ENCODE measurements at regions not wholly inside any gene's neighbourhood (a gene's known extent, or its start where the extent isn't known, plus 50 kb on each side); places are given as distances from the start of the nearest gene placed in this dataset.

GRCh38 chr2:42855221-42855970, 63.0 kb upstream of the HAAO start:
- Histone ChIP-seq H3K9ac (ENCODE audit: low read depth in 1 of 2, low read length in 2 of 2) (no peak overlapping the region), H3K9me3 (ENCODE audit: control insufficient read depth in 1 of 2, low read length in 2 of 2) (peaks cover 0 to 3% of the 10 kb centered on the region in 2 donors), H3K27ac (ENCODE audit: low read depth, low read length) (no peak overlapping the region), H3K4me3 (ENCODE audit: low read depth in 1 of 2, low read length in 2 of 2) (no peak overlapping the region), H3K27me3 (ENCODE audit: control insufficient read depth in 1 of 2, insufficient read depth in 2 of 2, low read length in 2 of 2) (no peaks in the 10 kb centered on the region), H3K4me1 (ENCODE audit: control insufficient read depth in 1 of 2, insufficient read depth in 2 of 2, low read length in 2 of 2) (peaks cover 8 to 10% of the 10 kb centered on the region in 2 donors), H3K36me3 (ENCODE audit: control insufficient read depth in 1 of 2, insufficient read depth in 2 of 2, low read length in 2 of 2) (no peaks in the 10 kb centered on the region)

GRCh38 chr2:42854207-42854818, 61.9 kb upstream of the HAAO start:
- Histone ChIP-seq H3K27me3 (ENCODE audit: control insufficient read depth in 1 of 2, insufficient read depth in 2 of 2, low read length in 2 of 2) (no peaks in the 10 kb centered on the region), H3K4me3 (ENCODE audit: low read depth in 1 of 2, low read length in 2 of 2) (no peak overlapping the region), H3K36me3 (ENCODE audit: control insufficient read depth in 1 of 2, insufficient read depth in 2 of 2, low read length in 2 of 2) (no peaks in the 10 kb centered on the region), H3K9ac (ENCODE audit: low read depth in 1 of 2, low read length in 2 of 2) (no peak overlapping the region), H3K4me1 (ENCODE audit: control insufficient read depth in 1 of 2, insufficient read depth in 2 of 2, low read length in 2 of 2) (peaks cover 3 to 8% of the 10 kb centered on the region in 2 donors), H3K9me3 (ENCODE audit: control insufficient read depth in 1 of 2, low read length in 2 of 2) (peaks cover 0 to 3% of the 10 kb centered on the region in 2 donors), H3K27ac (ENCODE audit: low read depth, low read length) (peak overlapping the region; percentile 66)

- Histone ChIP-seq H3K4me1 (ENCODE audit: control insufficient read depth in 1 of 2, insufficient read depth in 2 of 2, low read length in 2 of 2) (peaks cover 3 to 6% of the 10 kb centered on the region in 2 donors), H3K27me3 (ENCODE audit: control insufficient read depth in 1 of 2, insufficient read depth in 2 of 2, low read length in 2 of 2) (no peaks in the 10 kb centered on the region), H3K9ac (ENCODE audit: low read depth in 1 of 2, low read length in 2 of 2) (no peak overlapping the region), H3K27ac (ENCODE audit: low read depth, low read length) (peak overlapping the region; percentile 15), H3K9me3 (ENCODE audit: control insufficient read depth in 1 of 2, low read length in 2 of 2) (peaks cover 0 to under 1% of the 10 kb centered on the region in 2 donors), H3K36me3 (ENCODE audit: control insufficient read depth in 1 of 2, insufficient read depth in 2 of 2, low read length in 2 of 2) (no peaks in the 10 kb centered on the region), H3K4me3 (ENCODE audit: low read depth in 1 of 2, low read length in 2 of 2) (no peak overlapping the region)
These were observed 61.3 kb upstream of the HAAO start for GRCh38 chr2:42853549-42854206.

DNA sequence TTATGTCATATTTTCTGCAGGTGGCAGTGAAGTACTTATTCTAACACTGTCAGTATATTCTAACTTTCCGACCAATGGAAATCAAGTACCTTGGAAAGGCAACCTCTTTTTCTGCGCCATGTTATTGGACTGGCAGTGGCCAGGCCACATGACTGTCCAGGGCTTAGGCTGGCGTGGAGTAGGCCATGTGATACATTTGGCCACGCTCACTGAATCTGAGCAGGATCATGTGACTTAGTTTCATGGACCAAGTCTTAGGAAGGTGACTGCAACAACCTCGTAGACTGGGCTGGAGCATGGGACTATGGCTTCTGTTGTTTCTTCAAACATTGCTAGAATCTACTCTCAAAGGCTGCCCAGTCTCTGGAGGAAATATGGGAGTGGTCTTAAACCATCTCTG, 60.4 kb upstream of the HAAO start:
- Histone ChIP-seq H3K4me3 (ENCODE audit: low read depth in 1 of 2, low read length in 2 of 2) (no peak overlapping the region), H3K9ac (ENCODE audit: low read depth in 1 of 2, low read length in 2 of 2) (no peak overlapping the region), H3K9me3 (ENCODE audit: control insufficient read depth in 1 of 2, low read length in 2 of 2) (no peaks in the 10 kb centered on the region), H3K27ac (ENCODE audit: low read depth, low read length) (no peak overlapping the region), H3K27me3 (ENCODE audit: control insufficient read depth in 1 of 2, insufficient read depth in 2 of 2, low read length in 2 of 2) (no peaks in the 10 kb centered on the region), H3K4me1 (ENCODE audit: control insufficient read depth in 1 of 2, insufficient read depth in 2 of 2, low read length in 2 of 2) (peaks cover 0 to 3% of the 10 kb centered on the region in 2 donors), H3K36me3 (ENCODE audit: control insufficient read depth in 1 of 2, insufficient read depth in 2 of 2, low read length in 2 of 2) (no peaks in the 10 kb centered on the region)

- Histone ChIP-seq H3K4me1 (ENCODE audit: control insufficient read depth in 1 of 2, insufficient read depth in 2 of 2, low read length in 2 of 2) (peaks cover 0 to 3% of the 10 kb centered on the region in 2 donors), H3K9ac (ENCODE audit: low read depth in 1 of 2, low read length in 2 of 2) (no peak overlapping the region), H3K36me3 (ENCODE audit: control insufficient read depth in 1 of 2, insufficient read depth in 2 of 2, low read length in 2 of 2) (no peaks in the 10 kb centered on the region), H3K4me3 (ENCODE audit: low read depth in 1 of 2, low read length in 2 of 2) (no peak overlapping the region), H3K27ac (ENCODE audit: low read depth, low read length) (no peak overlapping the region), H3K27me3 (ENCODE audit: control insufficient read depth in 1 of 2, insufficient read depth in 2 of 2, low read length in 2 of 2) (no peaks in the 10 kb centered on the region), H3K9me3 (ENCODE audit: control insufficient read depth in 1 of 2, low read length in 2 of 2) (no peaks in the 10 kb centered on the region)
These were observed 59.4 kb upstream of the HAAO start for GRCh38 chr2:42851740-42852250.

GRCh38 chr2:42851186-42851585, 58.8 kb upstream of the HAAO start:
- no peak overlapping the region for H3K27ac ChIP-seq (ENCODE audit: low read depth, low read length)
- no peak overlapping the region for H3K9ac ChIP-seq (ENCODE audit: low read depth in 1 of 2, low read length in 2 of 2)
- no peak overlapping the region for H3K4me3 ChIP-seq (ENCODE audit: low read depth in 1 of 2, low read length in 2 of 2)
- no peaks in the 10 kb centered on the region for H3K9me3 ChIP-seq (ENCODE audit: control insufficient read depth in 1 of 2, low read length in 2 of 2)
- no peaks in the 10 kb centered on the region for H3K27me3 ChIP-seq (ENCODE audit: control insufficient read depth in 1 of 2, insufficient read depth in 2 of 2, low read length in 2 of 2)
- H3K36me3 ChIP-seq (ENCODE audit: control insufficient read depth in 1 of 2, insufficient read depth in 2 of 2, low read length in 2 of 2), result no peaks in the 10 kb centered on the region
- peaks cover 0 to 3% of the 10 kb centered on the region in 2 donors for H3K4me1 ChIP-seq (ENCODE audit: control insufficient read depth in 1 of 2, insufficient read depth in 2 of 2, low read length in 2 of 2)

GRCh38 chr2:42850016-42850805, 57.8 kb upstream of the HAAO start:
- H3K4me3 ChIP-seq (ENCODE audit: low read depth in 1 of 2, low read length in 2 of 2), result no peak overlapping the region
- no peak overlapping the region for H3K9ac ChIP-seq (ENCODE audit: low read depth in 1 of 2, low read length in 2 of 2)
- no peaks in the 10 kb centered on the region for H3K36me3 ChIP-seq (ENCODE audit: control insufficient read depth in 1 of 2, insufficient read depth in 2 of 2, low read length in 2 of 2)
- H3K27ac ChIP-seq (ENCODE audit: low read depth, low read length), result no peak overlapping the region
- peaks cover 0 to 8% of the 10 kb centered on the region in 2 donors for H3K4me1 ChIP-seq (ENCODE audit: control insufficient read depth in 1 of 2, insufficient read depth in 2 of 2, low read length in 2 of 2)
- H3K27me3 ChIP-seq (ENCODE audit: control insufficient read depth in 1 of 2, insufficient read depth in 2 of 2, low read length in 2 of 2), result no peaks in the 10 kb centered on the region
- no peaks in the 10 kb centered on the region for H3K9me3 ChIP-seq (ENCODE audit: control insufficient read depth in 1 of 2, low read length in 2 of 2)

DNA sequence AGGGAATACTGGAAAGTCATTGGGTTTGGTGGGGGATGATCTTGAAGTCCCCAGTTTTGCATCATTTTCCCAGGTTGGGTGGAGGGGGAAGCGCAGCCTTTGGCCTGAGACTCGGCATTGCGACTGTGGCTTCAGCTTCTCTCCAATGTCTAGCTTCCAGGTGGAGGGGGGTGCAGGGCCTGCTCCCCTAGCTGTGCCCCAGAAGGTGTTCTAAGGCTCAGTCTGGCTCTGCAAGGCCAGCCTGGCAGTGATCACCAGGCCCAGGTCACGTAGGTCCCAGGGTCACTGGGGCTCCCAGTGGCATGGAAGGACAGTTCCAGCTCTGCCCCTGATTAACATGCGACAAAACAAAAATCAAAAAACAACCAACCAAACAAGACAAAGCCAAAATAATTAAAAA, 56.9 kb upstream of the HAAO start:
- Histone ChIP-seq H3K4me3 (ENCODE audit: low read depth in 1 of 2, low read length in 2 of 2) (no peak overlapping the region), H3K36me3 (ENCODE audit: control insufficient read depth in 1 of 2, insufficient read depth in 2 of 2, low read length in 2 of 2) (no peaks in the 10 kb centered on the region), H3K4me1 (ENCODE audit: control insufficient read depth in 1 of 2, insufficient read depth in 2 of 2, low read length in 2 of 2) (peaks cover 0 to 14% of the 10 kb centered on the region in 2 donors), H3K27ac (ENCODE audit: low read depth, low read length) (no peak overlapping the region), H3K9ac (ENCODE audit: low read depth in 1 of 2, low read length in 2 of 2) (no peak overlapping the region), H3K27me3 (ENCODE audit: control insufficient read depth in 1 of 2, insufficient read depth in 2 of 2, low read length in 2 of 2) (no peaks in the 10 kb centered on the region), H3K9me3 (ENCODE audit: control insufficient read depth in 1 of 2, low read length in 2 of 2) (no peaks in the 10 kb centered on the region)

DNA sequence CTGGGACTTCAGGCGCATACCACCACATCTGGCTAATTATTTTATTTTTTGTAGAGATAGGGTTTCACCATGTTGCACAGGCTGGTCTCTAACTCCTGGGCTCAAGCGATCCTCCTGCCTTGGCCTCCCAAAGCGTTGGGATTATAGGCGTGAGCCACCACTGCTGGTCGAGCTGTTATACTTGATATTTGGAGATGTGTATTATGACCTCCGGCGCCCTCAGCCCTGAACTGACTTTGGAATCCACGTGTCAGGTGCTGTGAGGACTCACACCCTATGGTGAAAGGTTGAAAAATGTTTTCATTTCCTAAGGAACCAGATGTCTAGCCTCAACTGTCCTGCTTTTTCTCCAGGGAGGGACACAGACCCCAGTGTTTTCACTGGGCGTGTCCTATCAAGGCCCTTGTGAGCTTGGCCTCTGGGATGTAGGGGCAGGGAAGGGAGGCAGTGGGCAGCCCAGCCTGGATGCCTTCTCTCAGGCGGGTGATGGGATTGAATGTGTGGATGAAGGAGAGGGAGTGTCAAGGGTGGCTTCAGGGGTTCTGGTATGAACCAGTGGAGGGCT, 56.4 kb upstream of the HAAO start:
- H3K9ac ChIP-seq (ENCODE audit: low read depth in 1 of 2, low read length in 2 of 2), result no peak overlapping the region
- no peak overlapping the region for H3K4me3 ChIP-seq (ENCODE audit: low read depth in 1 of 2, low read length in 2 of 2)
- no peaks in the 10 kb centered on the region for H3K9me3 ChIP-seq (ENCODE audit: control insufficient read depth in 1 of 2, low read length in 2 of 2)
- no peaks in the 10 kb centered on the region for H3K36me3 ChIP-seq (ENCODE audit: control insufficient read depth in 1 of 2, insufficient read depth in 2 of 2, low read length in 2 of 2)
- no peaks in the 10 kb centered on the region for H3K27me3 ChIP-seq (ENCODE audit: control insufficient read depth in 1 of 2, insufficient read depth in 2 of 2, low read length in 2 of 2)
- peaks cover 0 to 14% of the 10 kb centered on the region in 2 donors for H3K4me1 ChIP-seq (ENCODE audit: control insufficient read depth in 1 of 2, insufficient read depth in 2 of 2, low read length in 2 of 2)
- no peak overlapping the region for H3K27ac ChIP-seq (ENCODE audit: low read depth, low read length)
